ENCODE measurements at regions not wholly inside any gene's neighbourhood (a gene's known extent, or its start where the extent isn't known, plus 50 kb on each side); places are given as distances from the start of the nearest gene placed in this dataset.

DNA sequence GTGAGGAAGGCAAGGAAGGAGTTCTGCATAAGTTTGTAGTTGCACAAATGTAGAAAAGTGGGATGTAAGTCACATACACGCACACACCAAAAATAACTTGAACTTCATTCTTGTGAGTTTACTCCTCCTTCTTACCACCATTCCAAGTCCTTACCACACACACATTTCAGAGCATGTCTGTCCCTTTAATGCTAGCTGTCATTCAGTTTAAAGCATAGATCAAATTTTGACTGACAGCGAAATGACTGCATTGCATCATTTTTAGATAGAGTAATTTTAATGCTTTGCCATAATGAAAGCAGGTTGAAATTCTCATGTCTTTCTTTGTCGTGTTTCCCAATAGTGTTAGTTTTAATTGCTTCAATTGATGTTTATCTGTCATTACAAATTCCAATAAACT lies 629.6 kb upstream of the HTR2C start:
- H4K20me1 ChIP-seq (replicated peaks; ENCODE audit: control insufficient read depth, insufficient read depth, low read length) = no peaks in the 10 kb centered on the region
- 11% methylated on average over 3 of the region's 3 CpGs for WGBS (ENCODE audit: insufficient coverage, low coverage, missing lambda C conversion rate)
- no peaks in the 10 kb centered on the region for H3K27me3 ChIP-seq (ENCODE audit: control insufficient read depth in 2 of 2, insufficient read depth in 2 of 2, low read length in 2 of 2)
- in situ Hi-C loops (cut with MboI) = no loop called here
- H3K4me2 ChIP-seq (ENCODE audit: insufficient read depth, low read length) = no peak overlapping the region
- no peak overlapping the region for H3K4me3 ChIP-seq
- H3K9me3 ChIP-seq (replicated peaks; ENCODE audit: control insufficient read depth, insufficient read depth, low read depth, low read length) = no peaks in the 10 kb centered on the region
- FAIRE-seq (no peak), DNase-seq (ENCODE audit: extremely low read depth in 1 of 4, low spot score in 3 of 4) (no peak), ATAC-seq (no peak)
- ChIA-PET POLR2A (no interaction called here), CTCF (ENCODE audit: low intra/inter-chr PET ratio) (no interaction called here)
- H3K9ac ChIP-seq (ENCODE audit: insufficient read depth in 1 of 2, low read depth in 2 of 2, low read length in 2 of 2) = no peak overlapping the region
- no peaks in the 10 kb centered on the region for H3K4me1 ChIP-seq (replicated peaks in 1 of 2; ENCODE audit: control insufficient read depth in 2 of 2, insufficient read depth in 2 of 2, low read length in 2 of 2)
- H3K9me1 ChIP-seq (ENCODE audit: control insufficient read depth, insufficient read depth, low read length) = no peaks in the 10 kb centered on the region
- no peaks in the 10 kb centered on the region for H3K79me2 ChIP-seq (ENCODE audit: control insufficient read depth, insufficient read depth, low read length)
- no peak overlapping the region for H2AFZ ChIP-seq (ENCODE audit: low read depth, low read length)
- H3K36me3 ChIP-seq (ENCODE audit: control insufficient read depth, insufficient read depth, low read length) = peaks cover 3% of the 10 kb centered on the region; the same call in 1 of the 3 replicates
- intact Hi-C loops (cut with micrococcal nuclease) = no loop called here
- peak; percentile 38 for TF ChIP-seq MEIS2 (IDR thresholded peaks at IDR 0.05; ENCODE audit: partially characterized antibody)
- TF ChIP-seq, protein P1, sequence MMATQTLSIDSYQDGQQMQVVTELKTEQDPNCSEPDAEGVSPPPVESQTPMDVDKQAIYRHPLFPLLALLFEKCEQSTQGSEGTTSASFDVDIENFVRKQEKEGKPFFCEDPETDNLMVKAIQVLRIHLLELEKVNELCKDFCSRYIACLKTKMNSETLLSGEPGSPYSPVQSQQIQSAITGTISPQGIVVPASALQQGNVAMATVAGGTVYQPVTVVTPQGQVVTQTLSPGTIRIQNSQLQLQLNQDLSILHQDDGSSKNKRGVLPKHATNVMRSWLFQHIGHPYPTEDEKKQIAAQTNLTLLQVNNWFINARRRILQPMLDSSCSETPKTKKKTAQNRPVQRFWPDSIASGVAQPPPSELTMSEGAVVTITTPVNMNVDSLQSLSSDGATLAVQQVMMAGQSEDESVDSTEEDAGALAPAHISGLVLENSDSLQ (IDR thresholded peaks at IDR 0.05) = peak; percentile 77
- TF ChIP-seq SMAD3 (CRISPR knock-in tag; conservative IDR thresholded peaks at IDR 0.05) = no peak
- TF ChIP-seq, protein P2, sequence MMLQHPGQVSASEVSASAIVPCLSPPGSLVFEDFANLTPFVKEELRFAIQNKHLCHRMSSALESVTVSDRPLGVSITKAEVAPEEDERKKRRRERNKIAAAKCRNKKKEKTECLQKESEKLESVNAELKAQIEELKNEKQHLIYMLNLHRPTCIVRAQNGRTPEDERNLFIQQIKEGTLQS (IDR thresholded peaks at IDR 0.05) = peak; percentile 20; the same call in 1 of the 2 replicates
- TF ChIP-seq, protein P2 (CRISPR knock-in tag; conservative IDR thresholded peaks at IDR 0.05) = no peak
- no peak for TF ChIP-seq MCM3 (IDR thresholded peaks at IDR 0.05)
- BruUV-seq (replicated peaks) = no TSS peak
- H3K27ac ChIP-seq (ENCODE audit: extremely low read depth, low read depth, low read length) = no peak overlapping the region

All from K562 (cell line).